K562 (cell line): ENCODE measurements at regions not wholly inside any gene's neighbourhood (a gene's known extent, or its start where the extent isn't known, plus 50 kb on each side); places are given as distances from the start of the nearest gene placed in this dataset.

Source experiments
- ATAC-seq: fragments of 200-7000 bp; cut with Tn5 transposase; 3 replicates; pipeline ENCODE4 v1.9.1; 2020; ENCODE audit warnings: moderate library complexity
- BruUV-seq: library from RNA; stranded (reverse); fragments of 400-500 nt; replicated peaks from 2 replicates; lab custom pipeline; 2021; lab: Mats Ljungman, UMichigan
- CTCF ChIA-PET: fragments of 300-600 bp; formaldehyde crosslinking; extraction: SDS; loops from one replicate; lab custom pipeline; 2021; ENCODE audit warnings: low intra/inter-chr PET ratio; lab: Yijun Ruan, JAX
- POLR2A ChIA-PET: fragments of 300-600, 350-650 bp; sonication (Branson Sonifier 250); formaldehyde crosslinking; extraction: SDS; loops from one replicate; lab custom pipeline; 2021; ENCODE audit warnings: antibody characterized with exemption, inconsistent platforms; lab: Yijun Ruan, JAX
- DNase-seq, 4 experiments: peaks; one replicate each; pipeline versions ENCODE4 v3.0.0 to v3.0.0-alpha.2; 2011 to 2018; ENCODE audit warnings: low spot score in 3 of 4, mixed read lengths in 3 of 4; ENCODE audit errors: extremely low read depth in 1 of 4
- FAIRE-seq: peaks from 2 replicates; lab custom pipeline; 2011; peaks lifted over from hg19 to GRCh38; lab: Jason Lieb, UNC
- H2AFZ ChIP-seq: 2 replicates; pipeline ENCODE4 v1.6.0; 2011; ENCODE audit warnings: low read depth, low read length, control low read depth, inconsistent platforms
- H3K27ac ChIP-seq: fragments of 200-600 bp; 3 replicates; pipeline ENCODE4 v1.8.0; 2011; ENCODE audit warnings: low read depth, mild to moderate bottlenecking, control low read depth, inconsistent platforms, low read length, moderate library complexity, mixed read lengths; ENCODE audit errors: extremely low read depth
- H3K27me3 ChIP-seq, 2 experiments: fragments of 300-600 bp in 1 of 2; 2 replicates in 1 of 2; 3 replicates in 1 of 2; pipeline versions ENCODE4 v1.6.0 to v1.8.0; 2011; ENCODE audit warnings: inconsistent platforms in 2 of 2, low read length in 2 of 2, mild to moderate bottlenecking in 1 of 2, mixed read lengths in 1 of 2, moderate library complexity in 1 of 2; ENCODE audit not compliant: control insufficient read depth in 2 of 2, insufficient read depth in 2 of 2
- H3K36me3 ChIP-seq: fragments of 300-600 bp; 3 replicates; pipeline ENCODE4 v1.8.0; 2011; ENCODE audit warnings: mild to moderate bottlenecking, low read length, inconsistent platforms; ENCODE audit not compliant: control insufficient read depth, insufficient read depth
- H3K4me1 ChIP-seq, 2 experiments: fragments of 200-600 bp in 1 of 2; replicated peaks in 1 of 2; 2 replicates in 1 of 2; 3 replicates in 1 of 2; pipeline versions ENCODE4 v1.5.1 to v1.8.0; 2011; ENCODE audit warnings: inconsistent platforms in 2 of 2, low read length in 2 of 2, mild to moderate bottlenecking in 1 of 2, mixed read lengths in 1 of 2, moderate library complexity in 1 of 2; ENCODE audit not compliant: control insufficient read depth in 2 of 2, insufficient read depth in 2 of 2
- H3K4me2 ChIP-seq: 2 replicates; pipeline ENCODE4 v1.6.1; 2011; ENCODE audit warnings: low read length, control low read depth, inconsistent platforms, mixed read lengths; ENCODE audit not compliant: insufficient read depth
- H3K4me3 ChIP-seq: fragments of 200-600 bp; sonication (generic), shearing (Covaris generic); 2 replicates; pipeline ENCODE4 v1.5.1; 2016; ENCODE audit warnings: control low read depth, inconsistent platforms
- H3K79me2 ChIP-seq: fragments of 200-600 bp; 3 replicates; pipeline ENCODE4 v1.8.0; 2011; ENCODE audit warnings: low read length, inconsistent platforms; ENCODE audit not compliant: control insufficient read depth, insufficient read depth
- H3K9ac ChIP-seq, 2 experiments: 2 replicates each; pipeline versions ENCODE4 v1.6.0 to v1.6.1; 2011; ENCODE audit warnings: low read depth in 2 of 2, low read length in 2 of 2, control low read depth in 1 of 2, inconsistent platforms in 1 of 2, mild to moderate bottlenecking in 1 of 2, mixed read lengths in 1 of 2; ENCODE audit not compliant: insufficient read depth in 1 of 2
- H3K9me1 ChIP-seq: one replicate; pipeline ENCODE4 v1.6.0; 2011; ENCODE audit warnings: inconsistent platforms, mild to moderate bottlenecking, low read length, moderate library complexity; ENCODE audit not compliant: control insufficient read depth, insufficient read depth
- H3K9me3 ChIP-seq: replicated peaks from 2 replicates; pipeline ENCODE4 v1.5.1; 2011; ENCODE audit warnings: low read depth, low read length, inconsistent platforms; ENCODE audit not compliant: control insufficient read depth, insufficient read depth
- H4K20me1 ChIP-seq: replicated peaks from 2 replicates; pipeline ENCODE4 v1.6.1; 2011; ENCODE audit warnings: low read length, inconsistent platforms, mixed read lengths; ENCODE audit not compliant: control insufficient read depth, insufficient read depth
- DPF2 ChIP-seq: fragments of 450-650 bp; IDR thresholded peaks from 2 replicates; pipeline ENCODE4 v1.6.1; 2016
- RB1 ChIP-seq: fragments of 450-650 bp; IDR thresholded peaks from 2 replicates; pipeline ENCODE4 v1.6.1; 2017; ENCODE audit warnings: low read depth, mild to moderate bottlenecking
- RBBP5 ChIP-seq: fragments of 200-600 bp; sonication (generic); IDR thresholded peaks from 2 replicates; pipeline ENCODE4 v1.6.1; 2012; ENCODE audit warnings: borderline replicate concordance, mild to moderate bottlenecking, low read length, control low read depth, inconsistent platforms; ENCODE audit not compliant: insufficient read depth, poor library complexity, severe bottlenecking
- SRF ChIP-seq, 2 experiments: fragments of 250-450, 450-650 bp in 1 of 2; sonication (Bioruptor Pico) in 1 of 2; sonication (generic) in 1 of 2; formaldehyde crosslinking; IDR thresholded peaks; 2 replicates each; pipeline versions ENCODE4 v1.5.0 to v1.5.1; 2020 to 2022; ENCODE audit warnings: mild to moderate bottlenecking in 1 of 2, missing genetic modification reagents in 1 of 2
- THAP7 ChIP-seq: fragments of 250-450 bp; sonication (Bioruptor Pico); IDR thresholded peaks from 2 replicates; pipeline ENCODE4 v1.5.0; 2021
- XRCC3 ChIP-seq: fragments of 450-650 bp; IDR thresholded peaks from 2 replicates; pipeline ENCODE4 v1.6.1; 2017; ENCODE audit warnings: mild to moderate bottlenecking, moderate library complexity
- ZBTB8A ChIP-seq: fragments of 450-650 bp; IDR thresholded peaks from 2 replicates; pipeline ENCODE4 v1.6.1; 2018; ENCODE audit warnings: mild to moderate bottlenecking, moderate library complexity; ENCODE audit not compliant: partially characterized antibody
- ZC3H4 ChIP-seq: sonication (generic); formaldehyde crosslinking; IDR thresholded peaks from 2 replicates; pipeline ENCODE4 v1.9.0; 2021; ENCODE audit warnings: missing genetic modification reagents, borderline replicate concordance
- WGBS: fragments of 100-300 bp; shearing (Covaris generic); methylation state at CpG from one replicate; pipeline ENCODE4 v1.1.6; 2016; ENCODE audit warnings: low coverage, mixed read lengths; ENCODE audit not compliant: insufficient coverage; ENCODE audit errors: missing lambda C conversion rate; 5-methylcytosine and 5-hydroxymethylcytosine counted together
- in situ Hi-C: fragments of 300-500 bp; cut with MboI; formaldehyde crosslinking; loops from 4 replicates; pipeline ENCODE4 v1.15.0; 2018; ENCODE audit warnings: inconsistent platforms, mixed read lengths
- intact Hi-C: fragments of 100-400 bp; cut with micrococcal nuclease; formaldehyde crosslinking; loops from 2 replicates; pipeline ENCODE4 v1.14.2; 2022
- TF ChIP-seq, protein P1 (sequence below), 2 experiments: fragments of 450-650 bp in 1 of 2; sonication (generic) in 1 of 2; formaldehyde crosslinking in 1 of 2; IDR thresholded peaks in 1 of 2; conservative IDR thresholded peaks in 1 of 2; 2 replicates each; pipeline versions ENCODE4 v1.6.1 to v1.8.1; 2016 to 2023; ENCODE audit warnings: mild to moderate bottlenecking in 2 of 2, moderate library complexity in 2 of 2, inconsistent platforms in 1 of 2, missing genetic modification reagents in 1 of 2

- Histone ChIP-seq H3K27me3 (no peaks in the 10 kb centered on the region; a peak in 1 of 5 replicates), H3K4me1 (no peaks in the 10 kb centered on the region), H3K79me2 (no peaks in the 10 kb centered on the region), H3K27ac (no peak overlapping the region), H3K4me2 (no peak overlapping the region), H2AFZ (no peak overlapping the region), H3K4me3 (no peak overlapping the region), H3K9ac (no peak overlapping the region), H3K9me1 (no peaks in the 10 kb centered on the region), H4K20me1 (no peaks in the 10 kb centered on the region), H3K36me3 (no peaks in the 10 kb centered on the region), H3K9me3 (no peaks in the 10 kb centered on the region)
- BruUV-seq, result no TSS peak
- FAIRE-seq (no peak), ATAC-seq (no peak), DNase-seq (no peak)
- ChIA-PET CTCF (no interaction called here), POLR2A (no interaction called here)
- intact Hi-C loops (no loop called here), in situ Hi-C loops (no loop called here)
- TF ChIP-seq RB1 (no peak), XRCC3 (no peak), RBBP5 (no peak), ZC3H4 (CRISPR knock-in tag) (no peak), SRF (CRISPR knock-in tag; IDR thresholded peaks at IDR 0.05) (no peak)
- 0% methylated on average over 3 of the region's 3 CpGs for WGBS
These were observed 132.7 kb upstream of the ARL4C start for GRCh38 chr2:234629596-234629995.

DNA sequence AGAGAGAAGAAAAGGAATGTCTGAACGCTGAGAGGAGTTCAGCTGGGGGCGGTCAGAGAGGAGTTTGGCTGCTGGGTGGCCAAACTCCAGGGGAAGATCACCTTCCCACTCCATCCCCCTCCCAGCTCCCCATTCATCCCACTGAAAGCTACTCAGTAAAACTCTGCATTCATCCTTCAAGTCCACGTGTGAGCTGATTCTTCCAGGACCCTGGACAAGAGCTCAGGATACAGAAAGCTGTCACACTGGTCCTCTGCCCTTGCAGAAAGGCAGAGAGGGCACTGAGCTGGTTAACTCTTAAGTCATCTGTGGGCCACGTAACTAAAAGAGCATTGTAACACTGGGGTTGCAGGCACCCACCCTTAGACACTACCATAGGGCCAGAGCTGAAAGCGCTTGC lies 132.1 kb upstream of the ARL4C start:
- POLR2A ChIA-PET, result interaction anchor here (0.7 kb wide), 1 partner anchor 579 kb away, joined by 3 read pairs; no protein-coding TSS in a partner anchor

More for the DNA sequence above, 132.1 kb upstream of the ARL4C start:
- DNase-seq, result no peak
- Histone ChIP-seq H3K27ac (no peak overlapping the region), H4K20me1 (no peaks in the 10 kb centered on the region), H3K4me1 (no peaks in the 10 kb centered on the region), H3K27me3 (no peaks in the 10 kb centered on the region; a peak in 1 of 5 replicates)
- TF ChIP-seq DPF2 (no peak), ZBTB8A (no peak), THAP7 (CRISPR knock-in tag) (no peak)
- TF ChIP-seq, protein P1, sequence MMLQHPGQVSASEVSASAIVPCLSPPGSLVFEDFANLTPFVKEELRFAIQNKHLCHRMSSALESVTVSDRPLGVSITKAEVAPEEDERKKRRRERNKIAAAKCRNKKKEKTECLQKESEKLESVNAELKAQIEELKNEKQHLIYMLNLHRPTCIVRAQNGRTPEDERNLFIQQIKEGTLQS (IDR thresholded peaks at IDR 0.05), result no peak
- TF ChIP-seq, protein P1 (CRISPR knock-in tag; conservative IDR thresholded peaks at IDR 0.05), result no peak
- TF ChIP-seq, all 486 proteins: peak for 0
- Histone ChIP-seq H3K4me2 (no peak overlapping the region), H2AFZ (no peak overlapping the region), H3K9me1 (no peaks in the 10 kb centered on the region), H3K79me2 (no peaks in the 10 kb centered on the region), H3K36me3 (no peaks in the 10 kb centered on the region), H3K9ac (no peak overlapping the region), H3K4me3 (no peak overlapping the region), H3K9me3 (no peaks in the 10 kb centered on the region)
- in situ Hi-C loops, result no loop called here
- CTCF ChIA-PET, result no interaction called here
- BruUV-seq, result no TSS peak
- ATAC-seq, result no peak
- WGBS, result 0% methylated on average over 5 of the region's 5 CpGs
- intact Hi-C loops, result no loop called here
- no peak for FAIRE-seq
